GM18867 (cell line): ENCODE measurements at regions not wholly inside any gene's neighbourhood (a gene's known extent, or its start where the extent isn't known, plus 50 kb on each side); places are given as distances from the start of the nearest gene placed in this dataset.

Experiments used
- ATAC-seq: cut with Tn5 transposase; IDR thresholded peaks from one replicate; pipeline ENCODE4 v1.9.1; 2021; ENCODE audit warnings: mild to moderate bottlenecking, moderate library complexity; ENCODE audit not compliant: unreplicated experiment

- no peak for ATAC-seq
These were observed 168.0 kb downstream of the TMTC3 start for GRCh38 chr12:88310069-88310468.

- ATAC-seq: no peak
These were observed 168.6 kb downstream of the TMTC3 start for GRCh38 chr12:88310666-88311065.

GRCh38 chr12:88313554-88313953 lies 171.4 kb downstream of the TMTC3 start:
- peak; percentile 52 for ATAC-seq

GRCh38 chr12:88314706-88315105 lies 172.6 kb downstream of the TMTC3 start:
- ATAC-seq: no peak

GRCh38 chr12:88318726-88319125 lies 176.6 kb downstream of the TMTC3 start:
- ATAC-seq: no peak

GRCh38 chr12:88325076-88325815 lies 183.1 kb downstream of the TMTC3 start:
- ATAC-seq: no peak

- no peak for ATAC-seq
These were observed 183.7 kb downstream of the TMTC3 start for GRCh38 chr12:88325816-88326189.

GRCh38 chr12:88327276-88327675 lies 185.2 kb downstream of the TMTC3 start:
- ATAC-seq: no peak

- no peak for ATAC-seq
These were observed 186.0 kb downstream of the TMTC3 start for GRCh38 chr12:88328090-88328489.

GRCh38 chr12:88329833-88330232 lies 187.7 kb downstream of the TMTC3 start:
- ATAC-seq: no peak

GRCh38 chr12:88334271-88334670 lies 192.2 kb downstream of the TMTC3 start:
- ATAC-seq: peak; percentile 80

- ATAC-seq: no peak
These were observed 194.1 kb downstream of the TMTC3 start for GRCh38 chr12:88336076-88336739.

GRCh38 chr12:88338486-88338885 lies 196.4 kb downstream of the TMTC3 start:
- no peak for ATAC-seq

- ATAC-seq: no peak
These were observed 197.3 kb downstream of the TMTC3 start for GRCh38 chr12:88339254-88339949.

- ATAC-seq: no peak
These were observed 197.9 kb downstream of the TMTC3 start for GRCh38 chr12:88339966-88340365.

GRCh38 chr12:88342251-88342806 lies 200.2 kb downstream of the TMTC3 start:
- ATAC-seq: no peak

- ATAC-seq: no peak
These were observed 209.0 kb downstream of the TMTC3 start for GRCh38 chr12:88351146-88351545.

GRCh38 chr12:88354691-88355090 lies 212.6 kb downstream of the TMTC3 start:
- ATAC-seq: no peak

GRCh38 chr12:88360343-88360742 lies 218.2 kb downstream of the TMTC3 start:
- ATAC-seq: no peak

GRCh38 chr12:88361493-88361892 lies 218.8 kb downstream of the KITLG start:
- ATAC-seq: no peak

- ATAC-seq: no peak
These were observed 217.8 kb downstream of the KITLG start for GRCh38 chr12:88362439-88362838.

- no peak for ATAC-seq
These were observed 214.9 kb downstream of the KITLG start for GRCh38 chr12:88365403-88365802.
